ENCODE measurements at regions not wholly inside any gene's neighbourhood (a gene's known extent, or its start where the extent isn't known, plus 50 kb on each side); places are given as distances from the start of the nearest gene placed in this dataset.

DNA sequence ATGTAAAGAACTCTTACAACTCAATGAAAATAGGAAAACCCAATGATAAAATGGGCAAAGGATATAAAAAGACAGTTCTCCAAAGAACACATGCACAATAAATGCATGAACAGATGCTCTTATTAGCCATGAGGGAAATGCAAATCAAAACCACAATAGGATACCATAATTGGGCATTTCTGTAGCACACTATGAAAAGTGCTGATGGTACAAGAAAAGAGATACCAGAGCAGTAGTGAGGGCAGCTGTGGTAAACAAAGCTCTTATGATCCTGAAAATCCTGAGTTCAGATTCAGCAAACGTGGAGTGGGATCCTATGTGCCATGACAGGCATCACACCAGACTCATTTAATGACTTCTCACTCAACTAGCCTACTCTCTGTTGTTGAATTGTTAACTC is 96.7 kb upstream of the SLC25A13 start:
- Histone ChIP-seq H3K4me1 (no peaks in the 10 kb centered on the region), H3K4me3 (no peak overlapping the region), H3K9me3 (no peaks in the 10 kb centered on the region), H3K36me3 (no peaks in the 10 kb centered on the region), H3K27me3 (no peaks in the 10 kb centered on the region), H3K27ac (no peak overlapping the region)
- ATAC-seq (no peak), DNase-seq (no peak)
- TF ChIP-seq, protein P1, sequence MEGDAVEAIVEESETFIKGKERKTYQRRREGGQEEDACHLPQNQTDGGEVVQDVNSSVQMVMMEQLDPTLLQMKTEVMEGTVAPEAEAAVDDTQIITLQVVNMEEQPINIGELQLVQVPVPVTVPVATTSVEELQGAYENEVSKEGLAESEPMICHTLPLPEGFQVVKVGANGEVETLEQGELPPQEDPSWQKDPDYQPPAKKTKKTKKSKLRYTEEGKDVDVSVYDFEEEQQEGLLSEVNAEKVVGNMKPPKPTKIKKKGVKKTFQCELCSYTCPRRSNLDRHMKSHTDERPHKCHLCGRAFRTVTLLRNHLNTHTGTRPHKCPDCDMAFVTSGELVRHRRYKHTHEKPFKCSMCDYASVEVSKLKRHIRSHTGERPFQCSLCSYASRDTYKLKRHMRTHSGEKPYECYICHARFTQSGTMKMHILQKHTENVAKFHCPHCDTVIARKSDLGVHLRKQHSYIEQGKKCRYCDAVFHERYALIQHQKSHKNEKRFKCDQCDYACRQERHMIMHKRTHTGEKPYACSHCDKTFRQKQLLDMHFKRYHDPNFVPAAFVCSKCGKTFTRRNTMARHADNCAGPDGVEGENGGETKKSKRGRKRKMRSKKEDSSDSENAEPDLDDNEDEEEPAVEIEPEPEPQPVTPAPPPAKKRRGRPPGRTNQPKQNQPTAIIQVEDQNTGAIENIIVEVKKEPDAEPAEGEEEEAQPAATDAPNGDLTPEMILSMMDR (IDR thresholded peaks at IDR 0.05), result no peak
- intact Hi-C loops (cut with DNase I), result no loop called here

DNA sequence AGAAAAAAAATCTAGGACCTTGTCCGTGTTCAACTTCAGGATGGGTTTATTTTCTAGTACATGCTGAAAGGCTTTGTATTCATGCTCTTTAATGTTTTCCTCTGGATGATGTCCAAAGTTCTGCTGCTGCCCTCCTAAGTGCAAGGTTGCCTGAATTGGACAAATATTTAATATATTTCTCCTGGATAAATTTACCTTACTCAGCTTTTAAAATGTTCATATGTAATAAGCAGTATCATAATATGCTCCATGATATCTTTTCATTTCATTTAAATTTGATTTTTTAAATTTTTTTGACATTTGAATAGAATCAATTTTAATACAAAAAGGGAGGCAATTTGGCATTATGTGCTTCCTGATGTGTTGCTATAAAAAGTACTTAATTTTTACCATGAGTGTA is 95.9 kb upstream of the SLC25A13 start:
- no peaks in the 10 kb centered on the region for H3K4me1 ChIP-seq
- H3K27ac ChIP-seq, result no peak overlapping the region
- intact Hi-C loops (cut with DNase I), result no loop called here
- H3K9me3 ChIP-seq, result no peaks in the 10 kb centered on the region
- no peaks in the 10 kb centered on the region for H3K36me3 ChIP-seq
- DNase-seq (no peak), ATAC-seq (no peak)
- no peaks in the 10 kb centered on the region for H3K27me3 ChIP-seq
- H3K4me3 ChIP-seq, result no peak overlapping the region
- TF ChIP-seq, protein P1 (IDR thresholded peaks at IDR 0.05), result no peak

DNA sequence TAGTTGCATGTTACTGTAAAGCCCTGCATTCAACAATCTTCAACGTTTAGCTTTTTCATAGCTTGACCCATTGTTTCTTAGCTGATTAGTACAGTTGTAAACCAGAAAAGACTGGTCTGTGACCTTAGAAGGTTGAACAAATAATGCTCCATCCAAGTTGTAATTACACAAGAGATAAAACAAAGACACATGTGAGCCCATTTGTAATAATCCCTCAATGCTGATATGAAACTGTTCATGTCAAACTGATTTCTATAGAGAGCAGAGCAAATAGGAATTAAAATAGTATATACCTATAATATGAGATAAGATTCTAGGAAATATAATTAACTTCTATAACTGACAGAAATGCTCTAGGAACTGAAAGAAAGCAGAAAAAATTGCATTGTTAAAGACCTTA is 94.7 kb upstream of the SLC25A13 start:
- DNase-seq (no peak), ATAC-seq (no peak)
- Histone ChIP-seq H3K36me3 (no peaks in the 10 kb centered on the region), H3K4me3 (no peak overlapping the region), H3K4me1 (no peaks in the 10 kb centered on the region), H3K27me3 (no peaks in the 10 kb centered on the region), H3K27ac (no peak overlapping the region), H3K9me3 (no peaks in the 10 kb centered on the region)
- intact Hi-C loops (cut with DNase I), result no loop called here
- TF ChIP-seq, protein P1 (IDR thresholded peaks at IDR 0.05), result no peak

DNA sequence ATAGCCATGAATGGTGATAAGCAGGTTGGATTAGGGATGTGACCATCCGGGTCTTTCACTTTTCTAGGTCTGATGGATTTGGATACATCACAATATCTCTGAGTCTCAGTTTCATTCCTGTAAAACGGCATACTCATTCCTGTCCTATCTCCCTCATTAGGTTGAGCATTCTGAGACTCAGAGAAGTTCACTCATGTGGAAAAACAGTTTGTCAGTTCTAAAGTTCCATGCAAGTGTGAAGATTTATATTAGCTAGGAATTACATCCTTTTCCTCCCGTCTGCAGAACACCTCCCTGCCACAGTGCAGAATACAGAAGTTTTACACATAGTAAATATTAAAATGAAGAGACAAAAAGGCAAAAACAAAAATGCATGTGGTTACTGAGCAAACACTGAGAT is 94.2 kb upstream of the SLC25A13 start:
- H3K9me3 ChIP-seq, result no peaks in the 10 kb centered on the region
- intact Hi-C loops (cut with DNase I), result no loop called here
- no peaks in the 10 kb centered on the region for H3K4me1 ChIP-seq
- TF ChIP-seq, protein P1 (IDR thresholded peaks at IDR 0.05), result no peak
- ATAC-seq (no peak), DNase-seq (no peak)
- no peak overlapping the region for H3K4me3 ChIP-seq
- H3K27me3 ChIP-seq, result no peaks in the 10 kb centered on the region
- no peak overlapping the region for H3K27ac ChIP-seq
- H3K36me3 ChIP-seq, result no peaks in the 10 kb centered on the region

DNA sequence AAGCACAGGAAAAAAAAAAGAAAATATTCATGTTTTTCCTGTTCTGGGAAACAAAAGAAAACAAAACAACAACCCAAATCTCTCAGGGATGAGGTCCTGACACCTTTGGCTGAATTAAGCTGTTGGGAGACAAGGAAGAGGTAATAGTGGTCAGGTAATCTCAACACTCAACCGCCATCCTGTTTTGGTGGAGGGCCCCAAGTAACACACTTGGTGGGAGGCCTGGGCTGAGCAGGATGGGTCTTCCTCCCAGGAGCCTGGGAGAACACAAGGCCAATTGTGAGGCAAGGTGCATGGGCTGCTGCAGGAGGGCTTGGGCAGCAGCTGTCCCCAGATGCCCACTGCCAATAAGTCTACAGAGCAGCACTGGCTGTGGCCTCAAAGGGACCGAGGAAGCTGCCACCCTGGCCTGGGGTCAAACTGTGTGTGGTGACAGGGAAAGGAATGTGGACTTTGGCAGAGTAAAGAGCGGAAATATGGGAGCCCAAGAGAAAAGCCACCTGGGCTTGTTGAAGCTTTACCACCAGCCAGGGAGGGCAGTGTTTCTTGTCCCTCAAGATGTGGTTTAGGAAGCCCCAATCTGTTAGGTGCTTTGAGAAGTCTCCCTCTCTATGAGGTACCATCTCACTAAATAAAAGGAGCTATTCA is 93.5 kb upstream of the SLC25A13 start:
- no peak overlapping the region for H3K27ac ChIP-seq
- no peaks in the 10 kb centered on the region for H3K9me3 ChIP-seq
- H3K36me3 ChIP-seq, result no peaks in the 10 kb centered on the region
- H3K27me3 ChIP-seq, result no peaks in the 10 kb centered on the region
- DNase-seq (no peak), ATAC-seq (peak; percentile 30)
- no peak overlapping the region for H3K4me3 ChIP-seq
- no peaks in the 10 kb centered on the region for H3K4me1 ChIP-seq
- TF ChIP-seq, protein P1 (IDR thresholded peaks at IDR 0.05), result no peak
- intact Hi-C loops (cut with DNase I), result no loop called here

DNA sequence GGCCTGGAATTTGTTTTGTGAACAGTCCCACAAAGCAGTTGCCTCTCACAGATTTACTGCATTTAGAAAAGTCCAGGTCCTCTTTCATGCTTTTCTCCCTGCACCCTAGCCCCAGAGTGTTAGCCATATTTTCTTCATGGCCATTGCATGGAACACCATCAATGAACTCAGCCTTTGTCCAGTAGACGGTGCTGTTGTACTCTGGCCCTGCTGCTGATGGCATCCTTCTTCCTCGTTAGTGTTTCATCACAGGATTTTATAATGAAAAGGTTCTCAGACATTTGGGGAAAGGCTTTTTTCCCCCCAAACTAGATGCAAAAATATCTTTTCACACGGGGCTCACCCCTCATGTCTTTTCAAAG is 93.0 kb upstream of the SLC25A13 start:
- DNase-seq, result no peak

More for the DNA sequence above, 93.0 kb upstream of the SLC25A13 start:
- no peak overlapping the region for H3K4me3 ChIP-seq
- no peaks in the 10 kb centered on the region for H3K27me3 ChIP-seq
- no peaks in the 10 kb centered on the region for H3K9me3 ChIP-seq
- no peak overlapping the region for H3K27ac ChIP-seq
- H3K36me3 ChIP-seq, result no peaks in the 10 kb centered on the region
- intact Hi-C loops (cut with DNase I), result no loop called here
- H3K4me1 ChIP-seq, result no peaks in the 10 kb centered on the region
- TF ChIP-seq, protein P1 (IDR thresholded peaks at IDR 0.05), result peak; percentile 64
- ATAC-seq, result peak; percentile 85

Measured in upper lobe of right lung (tissue), 1 donor.